GM12878 (cell line): ENCODE measurements at regions not wholly inside any gene's neighbourhood (a gene's known extent, or its start where the extent isn't known, plus 50 kb on each side); places are given as distances from the start of the nearest gene placed in this dataset.

Source experiments
- ATAC-seq: fragments of 200-7000 bp; cut with Tn5 transposase; 3 replicates; pipeline ENCODE4 v1.9.1; 2020; ENCODE audit warnings: mild to moderate bottlenecking, moderate library complexity
- BruUV-seq: library from RNA; stranded (reverse); fragments of 400-500 nt; replicated peaks from 2 replicates; lab custom pipeline; 2021; lab: Mats Ljungman, UMichigan
- CTCF ChIA-PET: fragments of 300-600 bp; sonication (Branson Sonifier 250); formaldehyde crosslinking; extraction: SDS; loops from one replicate; lab custom pipeline; 2021; ENCODE audit warnings: inconsistent platforms; lab: Yijun Ruan, JAX
- POLR2A ChIA-PET: fragments of 350-600 bp; formaldehyde crosslinking; extraction: SDS; loops from one replicate; lab custom pipeline; 2021; ENCODE audit warnings: inconsistent platforms; lab: Charles Lee
- RAD21 ChIA-PET: fragments of 300-600 bp; sonication (Branson Sonifier 250); formaldehyde crosslinking; loops from one replicate; lab custom pipeline; 2023; ENCODE audit warnings: antibody characterized with exemption; ENCODE audit not compliant: unreplicated experiment; lab: Charles Lee
- SMC1A ChIA-PET: fragments of 300-600 bp; sonication (Branson Sonifier 250); formaldehyde crosslinking; loops from one replicate; lab custom pipeline; 2023; ENCODE audit not compliant: unreplicated experiment, uncharacterized antibody; lab: Charles Lee
- DNase-seq: peaks from one replicate; pipeline ENCODE4 v3.0.0-alpha.2; 2011; ENCODE audit warnings: low read depth, low spot score
- FAIRE-seq: peaks from 3 replicates; lab custom pipeline; 2011; peaks lifted over from hg19 to GRCh38; lab: Jason Lieb, UNC
- H2AFZ ChIP-seq: 2 replicates; pipeline ENCODE4 v1.6.0; 2011; ENCODE audit warnings: low read depth, low read length, control low read depth; ENCODE audit not compliant: control insufficient read depth
- H3K27ac ChIP-seq: 2 replicates; pipeline ENCODE4 v1.5.1; 2011; ENCODE audit warnings: control low read depth; ENCODE audit not compliant: control insufficient read depth, insufficient read depth
- H3K27me3 ChIP-seq, 2 experiments: replicated peaks in 1 of 2; 2 replicates each; pipeline versions ENCODE4 v1.6.0 to v1.6.1; 2011; ENCODE audit warnings: low read length in 1 of 2; ENCODE audit not compliant: control insufficient read depth in 2 of 2, insufficient read depth in 2 of 2
- H3K36me3 ChIP-seq, 2 experiments: 2 replicates each; pipeline ENCODE4 v1.5.1; 2011; ENCODE audit warnings: low read length in 1 of 2; ENCODE audit not compliant: control insufficient read depth in 2 of 2, insufficient read depth in 2 of 2
- H3K4me1 ChIP-seq: 2 replicates; pipeline ENCODE4 v1.6.1; 2011; ENCODE audit warnings: mild to moderate bottlenecking, low read length, moderate library complexity, mixed read lengths; ENCODE audit not compliant: control insufficient read depth, insufficient read depth
- H3K4me2 ChIP-seq: 2 replicates; pipeline ENCODE4 v1.6.0; 2011; ENCODE audit warnings: control low read depth; ENCODE audit not compliant: control insufficient read depth, insufficient read depth
- H3K4me3 ChIP-seq: fragments of 200-600 bp; sonication (generic); 2 replicates; pipeline ENCODE4 v1.5.1; 2016
- H3K79me2 ChIP-seq: 2 replicates; pipeline ENCODE4 v1.6.0; 2011; ENCODE audit warnings: low read length; ENCODE audit not compliant: control insufficient read depth, insufficient read depth
- H3K9ac ChIP-seq: 2 replicates; pipeline ENCODE4 v1.8.0; 2011; ENCODE audit warnings: low read length, control low read depth, mixed read lengths; ENCODE audit not compliant: control insufficient read depth, insufficient read depth
- H3K9me3 ChIP-seq: replicated peaks from 3 replicates; pipeline ENCODE4 v1.5.1; 2011; ENCODE audit warnings: mild to moderate bottlenecking, low read length; ENCODE audit not compliant: control insufficient read depth, insufficient read depth
- H4K20me1 ChIP-seq: 2 replicates; pipeline ENCODE4 v1.6.0; 2011; ENCODE audit not compliant: control insufficient read depth, insufficient read depth
- CBX3 ChIP-seq: fragments of 200-600 bp; sonication (generic); IDR thresholded peaks from 2 replicates; pipeline ENCODE4 v1.6.1; 2016; ENCODE audit warnings: low read depth, borderline replicate concordance
- CBX5 ChIP-seq: sonication (generic); IDR thresholded peaks from 2 replicates; pipeline ENCODE4 v1.6.1; 2016; ENCODE audit warnings: low read depth, moderate library complexity, mild to moderate bottlenecking, inconsistent platforms
- KAT2A ChIP-seq: conservative IDR thresholded peaks from 2 replicates; pipeline ENCODE4 v1.6.1; 2011; ENCODE audit warnings: low read depth, low read length; ENCODE audit not compliant: control insufficient read depth
- MYC ChIP-seq: IDR thresholded peaks from 2 replicates; pipeline ENCODE4 v1.6.1; 2011; ENCODE audit warnings: mild to moderate bottlenecking, low read length, moderate library complexity, inconsistent platforms; ENCODE audit not compliant: insufficient read depth, insufficient replicate concordance, insufficient read length, severe bottlenecking
- NFYA ChIP-seq: IDR thresholded peaks from 2 replicates; pipeline ENCODE4 v1.6.1; 2011; ENCODE audit warnings: low read depth, mild to moderate bottlenecking, low read length, improper control_type of control experiment, borderline replicate concordance
- RAD21 ChIP-seq: IDR thresholded peaks from 2 replicates; pipeline ENCODE4 v1.6.1; 2011; ENCODE audit warnings: mild to moderate bottlenecking, low read depth, low read length, moderate library complexity; ENCODE audit not compliant: insufficient read depth
- SMC3 ChIP-seq: IDR thresholded peaks from 2 replicates; pipeline ENCODE4 v1.6.1; 2011; ENCODE audit warnings: low read length, improper control_type of control experiment, borderline replicate concordance
- SP1 ChIP-seq: IDR thresholded peaks from one replicate; pipeline ENCODE4 v1.6.1; 2011; ENCODE audit warnings: low read depth, low read length
- SREBF2 ChIP-seq: IDR thresholded peaks from 2 replicates; pipeline ENCODE4 v1.6.1; 2012; ENCODE audit warnings: mild to moderate bottlenecking, low read length
- TCF3 ChIP-seq: IDR thresholded peaks from 2 replicates; pipeline ENCODE4 v1.6.1; 2012; ENCODE audit warnings: low read depth, mild to moderate bottlenecking, low read length, borderline replicate concordance; ENCODE audit not compliant: insufficient read depth
- WGBS: methylation state at CpG from one replicate; pipeline ENCODE4 v1.1.6; 2016; ENCODE audit warnings: low lambda C conversion rate; ENCODE audit not compliant: insufficient replicate concordance, insufficient coverage; ENCODE audit errors: missing lambda C conversion rate; 5-methylcytosine and 5-hydroxymethylcytosine counted together
- in situ Hi-C: fragments of 300-500 bp; cut with MboI; formaldehyde crosslinking; loops from 9 replicates; pipeline ENCODE4 v1.14.3; 2018; ENCODE audit warnings: mixed read lengths
- intact Hi-C: fragments of 100-400 bp; cut with micrococcal nuclease; formaldehyde crosslinking; loops from one replicate; pipeline ENCODE4 v1.14.2; 2022; ENCODE audit not compliant: unreplicated experiment
- TF ChIP-seq, protein P1 (sequence below), 3 experiments: IDR thresholded peaks in 2 of 3; conservative IDR thresholded peaks in 1 of 3; 2 replicates each; pipeline ENCODE4 v1.5.1; 2011; ENCODE audit warnings: low read depth in 3 of 3, low read length in 3 of 3, mild to moderate bottlenecking in 3 of 3, control low read depth in 2 of 3, moderate library complexity in 2 of 3, inconsistent platforms in 1 of 3, mixed read lengths in 1 of 3; ENCODE audit not compliant: control insufficient read depth in 2 of 3, insufficient read depth in 1 of 3; ENCODE audit errors: extremely low read depth in 1 of 3
- TF ChIP-seq, protein P2 (sequence below): fragments of 450-650 bp; IDR thresholded peaks from 2 replicates; pipeline ENCODE4 v1.6.1; 2017; ENCODE audit warnings: mild to moderate bottlenecking, moderate library complexity
- TF ChIP-seq, protein P3 (sequence below): IDR thresholded peaks from 2 replicates; pipeline ENCODE4 v1.6.1; 2012; ENCODE audit warnings: mild to moderate bottlenecking, low read depth, low read length

DNA sequence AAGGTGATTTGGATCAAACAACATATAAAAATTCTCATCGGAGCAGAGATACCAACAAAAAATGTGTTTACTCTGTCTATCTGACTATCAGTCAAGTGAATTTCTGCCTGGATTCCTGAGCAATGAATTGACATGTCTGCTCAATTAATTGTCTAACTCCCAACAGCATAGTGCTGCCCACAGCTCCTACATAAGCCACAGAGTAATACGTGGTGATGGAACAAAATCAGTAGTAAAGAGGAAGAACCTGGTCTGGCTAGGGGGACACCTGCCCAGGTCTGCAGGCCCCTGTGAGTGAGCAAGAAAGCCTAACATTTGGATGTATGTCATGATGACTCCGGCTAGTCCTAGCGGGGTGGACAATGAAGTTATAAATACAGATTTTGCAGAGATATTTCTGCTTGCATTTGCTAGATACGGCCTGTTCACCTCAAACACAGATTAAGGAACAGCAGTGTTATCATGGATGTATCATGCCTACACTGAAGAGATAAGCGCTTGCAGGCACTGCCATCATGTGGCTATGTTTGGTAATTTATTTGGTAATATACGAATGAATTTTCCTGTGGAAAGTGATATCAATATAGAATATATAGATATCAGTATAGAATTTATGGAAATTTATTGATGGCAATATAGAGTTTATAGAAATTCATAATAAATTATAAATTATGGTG is 69.6 kb upstream of the LRRC8B start:
- H2AFZ ChIP-seq, result no peak overlapping the region
- no peak overlapping the region for H3K4me3 ChIP-seq
- FAIRE-seq (peak; percentile 52), DNase-seq (no peak), ATAC-seq (peak; percentile 86)
- SMC1A ChIA-PET, result interaction anchor here (0.8 to 2.6 kb wide), 9 partner anchors 10 to 486 kb away, joined by 3 to 9 read pairs (median 5); no protein-coding TSS in a partner anchor
- H3K79me2 ChIP-seq, result no peaks in the 10 kb centered on the region
- H3K4me2 ChIP-seq, result no peak overlapping the region
- in situ Hi-C loops, result loop anchor here (5.0 kb wide), 1 partner anchor 458 kb away; no protein-coding TSS in a partner anchor
- CTCF ChIA-PET, result interaction anchor here (0.5 to 4.9 kb wide), 11 partner anchors 12 to 1884 kb away, joined by 3 to 27 read pairs (median 4); no protein-coding TSS in a partner anchor
- H3K27ac ChIP-seq, result no peak overlapping the region
- no peaks in the 10 kb centered on the region for H3K36me3 ChIP-seq
- H4K20me1 ChIP-seq, result no peaks in the 10 kb centered on the region
- H3K9me3 ChIP-seq, result no peaks in the 10 kb centered on the region
- peaks cover 7% of the 10 kb centered on the region; the same call in 1 of the 2 replicates for H3K4me1 ChIP-seq
- no peaks in the 10 kb centered on the region for H3K27me3 ChIP-seq
- intact Hi-C loops, result loop anchor here (1.0 to 10.0 kb wide), 5 partner anchors 97 to 520 kb away; no protein-coding TSS in a partner anchor
- POLR2A ChIA-PET, result no interaction called here
- 9% methylated on average over 7 of the region's 7 CpGs for WGBS
- RAD21 ChIA-PET, result interaction anchor here (0.5 to 1.2 kb wide), 4 partner anchors 90 to 471 kb away, joined by 4 to 5 read pairs (median 4); partner anchors contain the start of gene GBP6
- no peak overlapping the region for H3K9ac ChIP-seq
- BruUV-seq, result no TSS peak
- TF ChIP-seq NFYA, result no peak
- TF ChIP-seq, protein P1, sequence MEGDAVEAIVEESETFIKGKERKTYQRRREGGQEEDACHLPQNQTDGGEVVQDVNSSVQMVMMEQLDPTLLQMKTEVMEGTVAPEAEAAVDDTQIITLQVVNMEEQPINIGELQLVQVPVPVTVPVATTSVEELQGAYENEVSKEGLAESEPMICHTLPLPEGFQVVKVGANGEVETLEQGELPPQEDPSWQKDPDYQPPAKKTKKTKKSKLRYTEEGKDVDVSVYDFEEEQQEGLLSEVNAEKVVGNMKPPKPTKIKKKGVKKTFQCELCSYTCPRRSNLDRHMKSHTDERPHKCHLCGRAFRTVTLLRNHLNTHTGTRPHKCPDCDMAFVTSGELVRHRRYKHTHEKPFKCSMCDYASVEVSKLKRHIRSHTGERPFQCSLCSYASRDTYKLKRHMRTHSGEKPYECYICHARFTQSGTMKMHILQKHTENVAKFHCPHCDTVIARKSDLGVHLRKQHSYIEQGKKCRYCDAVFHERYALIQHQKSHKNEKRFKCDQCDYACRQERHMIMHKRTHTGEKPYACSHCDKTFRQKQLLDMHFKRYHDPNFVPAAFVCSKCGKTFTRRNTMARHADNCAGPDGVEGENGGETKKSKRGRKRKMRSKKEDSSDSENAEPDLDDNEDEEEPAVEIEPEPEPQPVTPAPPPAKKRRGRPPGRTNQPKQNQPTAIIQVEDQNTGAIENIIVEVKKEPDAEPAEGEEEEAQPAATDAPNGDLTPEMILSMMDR (IDR thresholded peaks at IDR 0.05 in 2 of 3, conservative IDR thresholded peaks at IDR 0.05 in 1 of 3; ENCODE audit: control insufficient read depth in 2 of 3, extremely low read depth in 1 of 3, insufficient read depth in 1 of 3, low read depth in 3 of 3, low read length in 3 of 3), result peak; percentile 53 to 75 (median 55); a peak in 5 of 6 replicates
- TF ChIP-seq SREBF2, result no peak
- TF ChIP-seq SP1, result no peak
- no peak for TF ChIP-seq CBX5
- TF ChIP-seq MYC, result no peak
- no peak for TF ChIP-seq KAT2A
- TF ChIP-seq, protein P2, sequence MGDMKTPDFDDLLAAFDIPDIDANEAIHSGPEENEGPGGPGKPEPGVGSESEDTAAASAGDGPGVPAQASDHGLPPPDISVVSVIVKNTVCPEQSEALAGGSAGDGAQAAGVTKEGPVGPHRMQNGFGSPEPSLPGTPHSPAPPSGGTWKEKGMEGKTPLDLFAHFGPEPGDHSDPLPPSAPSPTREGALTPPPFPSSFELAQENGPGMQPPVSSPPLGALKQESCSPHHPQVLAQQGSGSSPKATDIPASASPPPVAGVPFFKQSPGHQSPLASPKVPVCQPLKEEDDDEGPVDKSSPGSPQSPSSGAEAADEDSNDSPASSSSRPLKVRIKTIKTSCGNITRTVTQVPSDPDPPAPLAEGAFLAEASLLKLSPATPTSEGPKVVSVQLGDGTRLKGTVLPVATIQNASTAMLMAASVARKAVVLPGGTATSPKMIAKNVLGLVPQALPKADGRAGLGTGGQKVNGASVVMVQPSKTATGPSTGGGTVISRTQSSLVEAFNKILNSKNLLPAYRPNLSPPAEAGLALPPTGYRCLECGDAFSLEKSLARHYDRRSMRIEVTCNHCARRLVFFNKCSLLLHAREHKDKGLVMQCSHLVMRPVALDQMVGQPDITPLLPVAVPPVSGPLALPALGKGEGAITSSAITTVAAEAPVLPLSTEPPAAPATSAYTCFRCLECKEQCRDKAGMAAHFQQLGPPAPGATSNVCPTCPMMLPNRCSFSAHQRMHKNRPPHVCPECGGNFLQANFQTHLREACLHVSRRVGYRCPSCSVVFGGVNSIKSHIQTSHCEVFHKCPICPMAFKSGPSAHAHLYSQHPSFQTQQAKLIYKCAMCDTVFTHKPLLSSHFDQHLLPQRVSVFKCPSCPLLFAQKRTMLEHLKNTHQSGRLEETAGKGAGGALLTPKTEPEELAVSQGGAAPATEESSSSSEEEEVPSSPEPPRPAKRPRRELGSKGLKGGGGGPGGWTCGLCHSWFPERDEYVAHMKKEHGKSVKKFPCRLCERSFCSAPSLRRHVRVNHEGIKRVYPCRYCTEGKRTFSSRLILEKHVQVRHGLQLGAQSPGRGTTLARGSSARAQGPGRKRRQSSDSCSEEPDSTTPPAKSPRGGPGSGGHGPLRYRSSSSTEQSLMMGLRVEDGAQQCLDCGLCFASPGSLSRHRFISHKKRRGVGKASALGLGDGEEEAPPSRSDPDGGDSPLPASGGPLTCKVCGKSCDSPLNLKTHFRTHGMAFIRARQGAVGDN, result no peak
- TF ChIP-seq RAD21, result peak; percentile 93
- TF ChIP-seq, protein P3, sequence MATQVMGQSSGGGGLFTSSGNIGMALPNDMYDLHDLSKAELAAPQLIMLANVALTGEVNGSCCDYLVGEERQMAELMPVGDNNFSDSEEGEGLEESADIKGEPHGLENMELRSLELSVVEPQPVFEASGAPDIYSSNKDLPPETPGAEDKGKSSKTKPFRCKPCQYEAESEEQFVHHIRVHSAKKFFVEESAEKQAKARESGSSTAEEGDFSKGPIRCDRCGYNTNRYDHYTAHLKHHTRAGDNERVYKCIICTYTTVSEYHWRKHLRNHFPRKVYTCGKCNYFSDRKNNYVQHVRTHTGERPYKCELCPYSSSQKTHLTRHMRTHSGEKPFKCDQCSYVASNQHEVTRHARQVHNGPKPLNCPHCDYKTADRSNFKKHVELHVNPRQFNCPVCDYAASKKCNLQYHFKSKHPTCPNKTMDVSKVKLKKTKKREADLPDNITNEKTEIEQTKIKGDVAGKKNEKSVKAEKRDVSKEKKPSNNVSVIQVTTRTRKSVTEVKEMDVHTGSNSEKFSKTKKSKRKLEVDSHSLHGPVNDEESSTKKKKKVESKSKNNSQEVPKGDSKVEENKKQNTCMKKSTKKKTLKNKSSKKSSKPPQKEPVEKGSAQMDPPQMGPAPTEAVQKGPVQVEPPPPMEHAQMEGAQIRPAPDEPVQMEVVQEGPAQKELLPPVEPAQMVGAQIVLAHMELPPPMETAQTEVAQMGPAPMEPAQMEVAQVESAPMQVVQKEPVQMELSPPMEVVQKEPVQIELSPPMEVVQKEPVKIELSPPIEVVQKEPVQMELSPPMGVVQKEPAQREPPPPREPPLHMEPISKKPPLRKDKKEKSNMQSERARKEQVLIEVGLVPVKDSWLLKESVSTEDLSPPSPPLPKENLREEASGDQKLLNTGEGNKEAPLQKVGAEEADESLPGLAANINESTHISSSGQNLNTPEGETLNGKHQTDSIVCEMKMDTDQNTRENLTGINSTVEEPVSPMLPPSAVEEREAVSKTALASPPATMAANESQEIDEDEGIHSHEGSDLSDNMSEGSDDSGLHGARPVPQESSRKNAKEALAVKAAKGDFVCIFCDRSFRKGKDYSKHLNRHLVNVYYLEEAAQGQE, result no peak
- no peak for TF ChIP-seq TCF3
- TF ChIP-seq CBX3, result no peak
- peak; percentile 91 for TF ChIP-seq SMC3
